ENCODE measurements at regions not wholly inside any gene's neighbourhood (a gene's known extent, or its start where the extent isn't known, plus 50 kb on each side); places are given as distances from the start of the nearest gene placed in this dataset.

GRCh38 chr1:168408539-168408865, 127.8 kb downstream of the TBX19 start:
- no peak for TF ChIP-seq CTCF (IDR thresholded peaks at IDR 0.05; ENCODE audit: insufficient read depth, low read depth, low read length)
- TF ChIP-seq EZH2 (IDR thresholded peaks at IDR 0.05; ENCODE audit: insufficient read depth, low read length): no peak
